GM18858 (cell line): ENCODE measurements at regions not wholly inside any gene's neighbourhood (a gene's known extent, or its start where the extent isn't known, plus 50 kb on each side); places are given as distances from the start of the nearest gene placed in this dataset.

Source experiments
- ATAC-seq: cut with Tn5 transposase; IDR thresholded peaks from one replicate; pipeline ENCODE4 v1.9.1; 2021; ENCODE audit not compliant: unreplicated experiment

- no peak for ATAC-seq
Measured at GRCh38 chr14:100673085-100673806, 53.4 kb upstream of the DLK1 start.

GRCh38 chr14:100673807-100674154 lies 52.9 kb upstream of the DLK1 start:
- no peak for ATAC-seq

- no peak for ATAC-seq
Measured at GRCh38 chr14:100674428-100674827, 52.3 kb upstream of the DLK1 start.

- ATAC-seq = no peak
Measured at GRCh38 chr14:100674897-100675619, 51.6 kb upstream of the DLK1 start.

GRCh38 chr14:100675699-100676684 lies 50.7 kb upstream of the DLK1 start:
- ATAC-seq = no peak
